ENCODE measurements at regions not wholly inside any gene's neighbourhood (a gene's known extent, or its start where the extent isn't known, plus 50 kb on each side); places are given as distances from the start of the nearest gene placed in this dataset.

GRCh38 chr2:13114391-13114790, 397.7 kb downstream of the TRIB2 start:
- no peaks in the 10 kb centered on the region for H3K9me3 Mint-ChIP-seq
- no peak for DNase-seq
- H3K27ac Mint-ChIP-seq, result no peak overlapping the region
- H3K27me3 Mint-ChIP-seq, result no peaks in the 10 kb centered on the region
- no peaks in the 10 kb centered on the region for H3K4me1 Mint-ChIP-seq
- intact Hi-C loops (cut with micrococcal nuclease), result no loop called here
- no peak overlapping the region for H3K4me3 Mint-ChIP-seq
- no peaks in the 10 kb centered on the region for H3K36me3 Mint-ChIP-seq (ENCODE audit: low read depth)

GRCh38 chr2:13115643-13116042, 398.9 kb downstream of the TRIB2 start:
- intact Hi-C loops (cut with micrococcal nuclease), result no loop called here
- Mint-ChIP-seq H3K4me1 (no peaks in the 10 kb centered on the region), H3K9me3 (no peaks in the 10 kb centered on the region), H3K4me3 (no peak overlapping the region), H3K27me3 (no peaks in the 10 kb centered on the region), H3K36me3 (ENCODE audit: low read depth) (no peaks in the 10 kb centered on the region), H3K27ac (no peak overlapping the region)
- DNase-seq, result no peak

- no peak overlapping the region for H3K4me3 Mint-ChIP-seq
- no peaks in the 10 kb centered on the region for H3K9me3 Mint-ChIP-seq
- H3K27ac Mint-ChIP-seq, result no peak overlapping the region
- intact Hi-C loops (cut with micrococcal nuclease), result no loop called here
- no peaks in the 10 kb centered on the region for H3K4me1 Mint-ChIP-seq
- H3K27me3 Mint-ChIP-seq, result no peaks in the 10 kb centered on the region
- DNase-seq, result no peak
- H3K36me3 Mint-ChIP-seq (ENCODE audit: low read depth), result no peaks in the 10 kb centered on the region
Observed at GRCh38 chr2:13121096-13121495, 404.4 kb downstream of the TRIB2 start.

GRCh38 chr2:13128139-13128538, 411.4 kb downstream of the TRIB2 start:
- H3K27ac Mint-ChIP-seq, result no peak overlapping the region
- no peak overlapping the region for H3K4me3 Mint-ChIP-seq
- no peaks in the 10 kb centered on the region for H3K36me3 Mint-ChIP-seq (ENCODE audit: low read depth)
- H3K4me1 Mint-ChIP-seq, result no peaks in the 10 kb centered on the region
- H3K27me3 Mint-ChIP-seq, result no peaks in the 10 kb centered on the region
- DNase-seq, result no peak
- intact Hi-C loops (cut with micrococcal nuclease), result no loop called here
- H3K9me3 Mint-ChIP-seq, result no peaks in the 10 kb centered on the region

GRCh38 chr2:13135369-13135768, 418.6 kb downstream of the TRIB2 start:
- intact Hi-C loops (cut with micrococcal nuclease), result no loop called here
- no peak overlapping the region for H3K4me3 Mint-ChIP-seq
- no peaks in the 10 kb centered on the region for H3K9me3 Mint-ChIP-seq
- no peaks in the 10 kb centered on the region for H3K36me3 Mint-ChIP-seq (ENCODE audit: low read depth)
- no peaks in the 10 kb centered on the region for H3K27me3 Mint-ChIP-seq
- H3K4me1 Mint-ChIP-seq, result no peaks in the 10 kb centered on the region
- no peak for DNase-seq
- H3K27ac Mint-ChIP-seq, result no peak overlapping the region

- H3K36me3 Mint-ChIP-seq (ENCODE audit: low read depth), result no peaks in the 10 kb centered on the region
- no peak for DNase-seq
- no peak overlapping the region for H3K27ac Mint-ChIP-seq
- intact Hi-C loops (cut with micrococcal nuclease), result no loop called here
- no peaks in the 10 kb centered on the region for H3K27me3 Mint-ChIP-seq
- no peaks in the 10 kb centered on the region for H3K9me3 Mint-ChIP-seq
- H3K4me1 Mint-ChIP-seq, result no peaks in the 10 kb centered on the region
- no peak overlapping the region for H3K4me3 Mint-ChIP-seq
Observed at GRCh38 chr2:13135856-13136255, 419.1 kb downstream of the TRIB2 start.

- no peaks in the 10 kb centered on the region for H3K36me3 Mint-ChIP-seq (ENCODE audit: low read depth)
- intact Hi-C loops (cut with micrococcal nuclease), result no loop called here
- H3K9me3 Mint-ChIP-seq, result no peaks in the 10 kb centered on the region
- H3K27me3 Mint-ChIP-seq, result no peaks in the 10 kb centered on the region
- no peaks in the 10 kb centered on the region for H3K4me1 Mint-ChIP-seq
- no peak overlapping the region for H3K4me3 Mint-ChIP-seq
- DNase-seq, result no peak
- no peak overlapping the region for H3K27ac Mint-ChIP-seq
Observed at GRCh38 chr2:13137679-13138078, 420.9 kb downstream of the TRIB2 start.

- no peaks in the 10 kb centered on the region for H3K4me1 Mint-ChIP-seq
- no peaks in the 10 kb centered on the region for H3K36me3 Mint-ChIP-seq (ENCODE audit: low read depth)
- intact Hi-C loops (cut with micrococcal nuclease), result no loop called here
- DNase-seq, result no peak
- no peak overlapping the region for H3K4me3 Mint-ChIP-seq
- H3K27me3 Mint-ChIP-seq, result no peaks in the 10 kb centered on the region
- H3K27ac Mint-ChIP-seq, result no peak overlapping the region
- no peaks in the 10 kb centered on the region for H3K9me3 Mint-ChIP-seq
Observed at GRCh38 chr2:13141315-13141714, 424.6 kb downstream of the TRIB2 start.

GRCh38 chr2:13143451-13143850, 426.7 kb downstream of the TRIB2 start:
- Mint-ChIP-seq H3K27me3 (no peaks in the 10 kb centered on the region), H3K9me3 (no peaks in the 10 kb centered on the region), H3K4me3 (no peak overlapping the region), H3K4me1 (no peaks in the 10 kb centered on the region), H3K36me3 (ENCODE audit: low read depth) (no peaks in the 10 kb centered on the region), H3K27ac (no peak overlapping the region)
- DNase-seq, result no peak
- intact Hi-C loops (cut with micrococcal nuclease), result no loop called here

GRCh38 chr2:13156916-13157315, 440.2 kb downstream of the TRIB2 start:
- no peaks in the 10 kb centered on the region for H3K9me3 Mint-ChIP-seq
- intact Hi-C loops (cut with micrococcal nuclease), result no loop called here
- H3K27me3 Mint-ChIP-seq, result no peaks in the 10 kb centered on the region
- no peaks in the 10 kb centered on the region for H3K4me1 Mint-ChIP-seq
- no peaks in the 10 kb centered on the region for H3K36me3 Mint-ChIP-seq (ENCODE audit: low read depth)
- no peak overlapping the region for H3K27ac Mint-ChIP-seq
- no peak overlapping the region for H3K4me3 Mint-ChIP-seq
- no peak for DNase-seq

GRCh38 chr2:13158466-13158865, 441.7 kb downstream of the TRIB2 start:
- DNase-seq, result no peak
- no peak overlapping the region for H3K27ac Mint-ChIP-seq
- no peaks in the 10 kb centered on the region for H3K36me3 Mint-ChIP-seq (ENCODE audit: low read depth)
- no peaks in the 10 kb centered on the region for H3K9me3 Mint-ChIP-seq
- H3K4me3 Mint-ChIP-seq, result no peak overlapping the region
- intact Hi-C loops (cut with micrococcal nuclease), result no loop called here
- no peaks in the 10 kb centered on the region for H3K4me1 Mint-ChIP-seq
- no peaks in the 10 kb centered on the region for H3K27me3 Mint-ChIP-seq

GRCh38 chr2:13180729-13181128, 464.0 kb downstream of the TRIB2 start:
- intact Hi-C loops (cut with micrococcal nuclease), result no loop called here
- Mint-ChIP-seq H3K27me3 (no peaks in the 10 kb centered on the region), H3K4me3 (no peak overlapping the region), H3K9me3 (peaks cover 7% of the 10 kb centered on the region), H3K36me3 (ENCODE audit: low read depth) (no peaks in the 10 kb centered on the region), H3K4me1 (no peaks in the 10 kb centered on the region), H3K27ac (no peak overlapping the region)
- no peak for DNase-seq

- Mint-ChIP-seq H3K9me3 (no peaks in the 10 kb centered on the region), H3K4me3 (no peak overlapping the region), H3K27ac (no peak overlapping the region), H3K27me3 (peaks cover 1% of the 10 kb centered on the region), H3K36me3 (ENCODE audit: low read depth) (no peaks in the 10 kb centered on the region), H3K4me1 (no peaks in the 10 kb centered on the region)
- DNase-seq, result no peak
- intact Hi-C loops (cut with micrococcal nuclease), result no loop called here
Observed at GRCh38 chr2:13193075-13193474, 476.3 kb downstream of the TRIB2 start.

- H3K27ac Mint-ChIP-seq, result no peak overlapping the region
- intact Hi-C loops (cut with micrococcal nuclease), result no loop called here
- DNase-seq, result no peak
- no peak overlapping the region for H3K4me3 Mint-ChIP-seq
- H3K4me1 Mint-ChIP-seq, result no peaks in the 10 kb centered on the region
- no peaks in the 10 kb centered on the region for H3K36me3 Mint-ChIP-seq (ENCODE audit: low read depth)
- H3K27me3 Mint-ChIP-seq, result no peaks in the 10 kb centered on the region
- H3K9me3 Mint-ChIP-seq, result no peaks in the 10 kb centered on the region
Observed at GRCh38 chr2:13193900-13194299, 477.2 kb downstream of the TRIB2 start.

- no peaks in the 10 kb centered on the region for H3K27me3 Mint-ChIP-seq
- no peaks in the 10 kb centered on the region for H3K4me1 Mint-ChIP-seq
- H3K9me3 Mint-ChIP-seq, result no peaks in the 10 kb centered on the region
- H3K27ac Mint-ChIP-seq, result no peak overlapping the region
- H3K36me3 Mint-ChIP-seq (ENCODE audit: low read depth), result no peaks in the 10 kb centered on the region
- H3K4me3 Mint-ChIP-seq, result no peak overlapping the region
- intact Hi-C loops (cut with micrococcal nuclease), result no loop called here
- no peak for DNase-seq
Observed at GRCh38 chr2:13195270-13195669, 478.5 kb downstream of the TRIB2 start.
